SK-N-SH (cell line): ENCODE measurements at regions not wholly inside any gene's neighbourhood (a gene's known extent, or its start where the extent isn't known, plus 50 kb on each side); places are given as distances from the start of the nearest gene placed in this dataset.

Experiments
- CHD2 ChIP-seq: fragments of 150-350 bp; IDR thresholded peaks from 2 replicates; pipeline ENCODE4 v1.6.1; 2018; ENCODE audit warnings: low read length; ENCODE audit not compliant: partially characterized antibody
- JUND ChIP-seq: IDR thresholded peaks from 2 replicates; pipeline ENCODE4 v1.4.0; 2012
- POLR2AphosphoS5 ChIP-seq: IDR thresholded peaks from 2 replicates; pipeline ENCODE4 v1.6.1; 2012; ENCODE audit warnings: low read depth, low read length
- RFX5 ChIP-seq: IDR thresholded peaks from 2 replicates; pipeline ENCODE4 v1.6.1; 2012; ENCODE audit warnings: mild to moderate bottlenecking, improper control_type of control experiment, low read length
- TCF12 ChIP-seq: IDR thresholded peaks from 2 replicates; pipeline ENCODE4 v1.4.0; 2012
- YY1 ChIP-seq: IDR thresholded peaks from 2 replicates; pipeline ENCODE4 v1.4.0; 2012; ENCODE audit warnings: low read depth, mild to moderate bottlenecking
- TF ChIP-seq, protein P1 (sequence below): fragments of 200-600 bp; sonication (generic); IDR thresholded peaks from 2 replicates; pipeline ENCODE4 v1.6.1; 2017; ENCODE audit warnings: antibody characterized with exemption, mild to moderate bottlenecking, moderate library complexity
- TF ChIP-seq, protein P2 (sequence below): IDR thresholded peaks from 2 replicates; pipeline ENCODE4 v1.6.1; 2012; ENCODE audit warnings: mild to moderate bottlenecking, low read depth, low read length, moderate library complexity
- TF ChIP-seq, protein P3 (sequence below): IDR thresholded peaks from 2 replicates; pipeline ENCODE4 v1.4.0; 2012; ENCODE audit warnings: low read depth, borderline replicate concordance

DNA sequence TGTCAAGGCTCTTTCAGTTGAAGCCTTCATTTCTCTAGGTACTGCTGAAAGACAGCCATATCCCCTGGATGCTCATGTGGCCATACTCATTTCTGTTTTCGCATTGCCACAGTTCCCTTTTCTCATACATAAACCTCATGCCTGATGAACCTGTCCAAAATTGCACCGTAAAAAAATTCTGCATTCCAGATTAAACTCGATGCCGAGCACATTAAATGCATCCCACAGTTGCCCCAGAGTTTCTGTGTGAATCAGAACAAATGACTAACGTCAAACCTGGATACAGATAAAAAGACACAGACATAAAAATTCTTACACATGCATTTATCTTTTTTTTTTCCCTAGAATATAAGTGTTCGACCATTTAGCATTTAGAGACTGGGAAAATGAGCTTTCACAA is 288.2 kb downstream of the COG6 start:
- TF ChIP-seq, protein P1, sequence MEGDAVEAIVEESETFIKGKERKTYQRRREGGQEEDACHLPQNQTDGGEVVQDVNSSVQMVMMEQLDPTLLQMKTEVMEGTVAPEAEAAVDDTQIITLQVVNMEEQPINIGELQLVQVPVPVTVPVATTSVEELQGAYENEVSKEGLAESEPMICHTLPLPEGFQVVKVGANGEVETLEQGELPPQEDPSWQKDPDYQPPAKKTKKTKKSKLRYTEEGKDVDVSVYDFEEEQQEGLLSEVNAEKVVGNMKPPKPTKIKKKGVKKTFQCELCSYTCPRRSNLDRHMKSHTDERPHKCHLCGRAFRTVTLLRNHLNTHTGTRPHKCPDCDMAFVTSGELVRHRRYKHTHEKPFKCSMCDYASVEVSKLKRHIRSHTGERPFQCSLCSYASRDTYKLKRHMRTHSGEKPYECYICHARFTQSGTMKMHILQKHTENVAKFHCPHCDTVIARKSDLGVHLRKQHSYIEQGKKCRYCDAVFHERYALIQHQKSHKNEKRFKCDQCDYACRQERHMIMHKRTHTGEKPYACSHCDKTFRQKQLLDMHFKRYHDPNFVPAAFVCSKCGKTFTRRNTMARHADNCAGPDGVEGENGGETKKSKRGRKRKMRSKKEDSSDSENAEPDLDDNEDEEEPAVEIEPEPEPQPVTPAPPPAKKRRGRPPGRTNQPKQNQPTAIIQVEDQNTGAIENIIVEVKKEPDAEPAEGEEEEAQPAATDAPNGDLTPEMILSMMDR, result no peak
- TF ChIP-seq YY1 (no peak), TCF12 (no peak), JUND (no peak), CHD2 (no peak), POLR2AphosphoS5 (no peak), RFX5 (no peak)
- TF ChIP-seq, protein P2, sequence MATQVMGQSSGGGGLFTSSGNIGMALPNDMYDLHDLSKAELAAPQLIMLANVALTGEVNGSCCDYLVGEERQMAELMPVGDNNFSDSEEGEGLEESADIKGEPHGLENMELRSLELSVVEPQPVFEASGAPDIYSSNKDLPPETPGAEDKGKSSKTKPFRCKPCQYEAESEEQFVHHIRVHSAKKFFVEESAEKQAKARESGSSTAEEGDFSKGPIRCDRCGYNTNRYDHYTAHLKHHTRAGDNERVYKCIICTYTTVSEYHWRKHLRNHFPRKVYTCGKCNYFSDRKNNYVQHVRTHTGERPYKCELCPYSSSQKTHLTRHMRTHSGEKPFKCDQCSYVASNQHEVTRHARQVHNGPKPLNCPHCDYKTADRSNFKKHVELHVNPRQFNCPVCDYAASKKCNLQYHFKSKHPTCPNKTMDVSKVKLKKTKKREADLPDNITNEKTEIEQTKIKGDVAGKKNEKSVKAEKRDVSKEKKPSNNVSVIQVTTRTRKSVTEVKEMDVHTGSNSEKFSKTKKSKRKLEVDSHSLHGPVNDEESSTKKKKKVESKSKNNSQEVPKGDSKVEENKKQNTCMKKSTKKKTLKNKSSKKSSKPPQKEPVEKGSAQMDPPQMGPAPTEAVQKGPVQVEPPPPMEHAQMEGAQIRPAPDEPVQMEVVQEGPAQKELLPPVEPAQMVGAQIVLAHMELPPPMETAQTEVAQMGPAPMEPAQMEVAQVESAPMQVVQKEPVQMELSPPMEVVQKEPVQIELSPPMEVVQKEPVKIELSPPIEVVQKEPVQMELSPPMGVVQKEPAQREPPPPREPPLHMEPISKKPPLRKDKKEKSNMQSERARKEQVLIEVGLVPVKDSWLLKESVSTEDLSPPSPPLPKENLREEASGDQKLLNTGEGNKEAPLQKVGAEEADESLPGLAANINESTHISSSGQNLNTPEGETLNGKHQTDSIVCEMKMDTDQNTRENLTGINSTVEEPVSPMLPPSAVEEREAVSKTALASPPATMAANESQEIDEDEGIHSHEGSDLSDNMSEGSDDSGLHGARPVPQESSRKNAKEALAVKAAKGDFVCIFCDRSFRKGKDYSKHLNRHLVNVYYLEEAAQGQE, result no peak
- TF ChIP-seq, protein P3, sequence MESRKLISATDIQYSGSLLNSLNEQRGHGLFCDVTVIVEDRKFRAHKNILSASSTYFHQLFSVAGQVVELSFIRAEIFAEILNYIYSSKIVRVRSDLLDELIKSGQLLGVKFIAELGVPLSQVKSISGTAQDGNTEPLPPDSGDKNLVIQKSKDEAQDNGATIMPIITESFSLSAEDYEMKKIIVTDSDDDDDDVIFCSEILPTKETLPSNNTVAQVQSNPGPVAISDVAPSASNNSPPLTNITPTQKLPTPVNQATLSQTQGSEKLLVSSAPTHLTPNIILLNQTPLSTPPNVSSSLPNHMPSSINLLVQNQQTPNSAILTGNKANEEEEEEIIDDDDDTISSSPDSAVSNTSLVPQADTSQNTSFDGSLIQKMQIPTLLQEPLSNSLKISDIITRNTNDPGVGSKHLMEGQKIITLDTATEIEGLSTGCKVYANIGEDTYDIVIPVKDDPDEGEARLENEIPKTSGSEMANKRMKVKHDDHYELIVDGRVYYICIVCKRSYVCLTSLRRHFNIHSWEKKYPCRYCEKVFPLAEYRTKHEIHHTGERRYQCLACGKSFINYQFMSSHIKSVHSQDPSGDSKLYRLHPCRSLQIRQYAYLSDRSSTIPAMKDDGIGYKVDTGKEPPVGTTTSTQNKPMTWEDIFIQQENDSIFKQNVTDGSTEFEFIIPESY, result no peak
